Hepatocyte (in vitro differentiated cells): ENCODE measurements at regions not wholly inside any gene's neighbourhood (a gene's known extent, or its start where the extent isn't known, plus 50 kb on each side); places are given as distances from the start of the nearest gene placed in this dataset.

ENCODE experiments used
- DNase-seq: peaks from one replicate; pipeline ENCODE4 v3.0.0-alpha.2; 2016; ENCODE audit warnings: low spot score
- H2AFZ ChIP-seq: fragments of 200-600 bp; sonication (generic); 2 replicates; pipeline ENCODE4 v1.6.0; 2016; ENCODE audit warnings: antibody characterized with exemption, mild to moderate bottlenecking
- H3K27ac ChIP-seq: fragments of 200-600 bp; sonication (generic); 2 replicates; pipeline ENCODE4 v1.5.1; 2016; ENCODE audit warnings: mild to moderate bottlenecking
- H3K27me3 ChIP-seq: fragments of 200-600 bp; sonication (generic); 2 replicates; pipeline ENCODE4 v1.6.1; 2016
- H3K36me3 ChIP-seq: fragments of 200-600 bp; sonication (generic); replicated peaks from 2 replicates; pipeline ENCODE4 v1.5.1; 2016; ENCODE audit warnings: low read depth; ENCODE audit not compliant: insufficient read depth
- H3K4me1 ChIP-seq: fragments of 200-600 bp; sonication (generic); 2 replicates; pipeline ENCODE4 v1.5.1; 2016; ENCODE audit warnings: mild to moderate bottlenecking, moderate library complexity; ENCODE audit not compliant: insufficient read depth
- H3K4me2 ChIP-seq: fragments of 200-600 bp; sonication (generic); 2 replicates; pipeline ENCODE4 v1.6.0; 2016
- H3K4me3 ChIP-seq: fragments of 200-600 bp; sonication (generic); 2 replicates; pipeline ENCODE4 v1.5.1; 2016; ENCODE audit warnings: mild to moderate bottlenecking
- H3K79me2 ChIP-seq: fragments of 200-600 bp; sonication (generic); 2 replicates; pipeline ENCODE4 v1.6.0; 2017; ENCODE audit warnings: mild to moderate bottlenecking
- H3K9me2 ChIP-seq: fragments of 200-600 bp; sonication (generic); replicated peaks from 2 replicates; pipeline ENCODE4 v1.6.0; 2017; ENCODE audit warnings: mild to moderate bottlenecking; ENCODE audit not compliant: insufficient read depth
- H3K9me3 ChIP-seq: fragments of 200-600 bp; sonication (generic); 2 replicates; pipeline ENCODE4 v1.5.1; 2016; ENCODE audit warnings: low read depth, mild to moderate bottlenecking
- H4K20me1 ChIP-seq: fragments of 200-600 bp; sonication (generic); 2 replicates; pipeline ENCODE4 v1.6.0; 2016; ENCODE audit warnings: mild to moderate bottlenecking; ENCODE audit not compliant: insufficient read depth, poor library complexity, severe bottlenecking
- EZH2 ChIP-seq: fragments of 200-600 bp; sonication (generic); IDR thresholded peaks from 2 replicates; pipeline ENCODE4 v1.6.1; 2016; ENCODE audit warnings: antibody characterized with exemption, mild to moderate bottlenecking, borderline replicate concordance
- EZH2phosphoT487 ChIP-seq: fragments of 200-600 bp; sonication (generic); IDR thresholded peaks from one replicate; pipeline ENCODE4 v1.6.1; 2018; ENCODE audit warnings: antibody characterized with exemption, mild to moderate bottlenecking, low read depth, moderate library complexity; ENCODE audit not compliant: unreplicated experiment, severe bottlenecking
- WGBS: methylation state at CpG from one replicate; pipeline ENCODE4 v1.1.6; 2016; ENCODE audit warnings: low lambda C conversion rate; ENCODE audit errors: missing lambda C conversion rate; 5-methylcytosine and 5-hydroxymethylcytosine counted together
- TF ChIP-seq, protein P1 (sequence below): fragments of 200-600 bp; sonication (generic); IDR thresholded peaks from 2 replicates; pipeline ENCODE4 v1.5.1; 2016; ENCODE audit warnings: antibody characterized with exemption, mild to moderate bottlenecking; ENCODE audit not compliant: poor library complexity

DNA sequence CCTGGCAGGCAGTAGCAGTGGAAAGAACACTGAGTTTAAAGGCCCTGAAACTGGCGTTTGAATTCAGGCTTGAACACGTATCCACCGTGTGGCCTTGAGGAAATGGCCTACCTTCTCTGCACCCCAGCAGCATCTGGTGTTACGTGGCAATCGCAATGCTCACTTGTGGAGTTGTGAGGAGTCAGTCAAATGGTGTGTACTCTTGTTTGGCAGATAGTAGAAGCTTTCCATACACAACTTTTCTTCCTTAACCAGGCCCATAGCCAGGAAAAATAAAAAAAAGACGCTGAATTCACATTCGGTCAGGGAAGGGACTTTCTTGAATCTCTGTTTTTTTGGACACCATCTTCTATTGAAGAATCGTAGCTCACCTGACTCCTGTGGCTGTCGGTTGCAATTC is 1101.5 kb upstream of the KLHL29 start:
- TF ChIP-seq EZH2phosphoT487: no peak
- TF ChIP-seq, protein P1, sequence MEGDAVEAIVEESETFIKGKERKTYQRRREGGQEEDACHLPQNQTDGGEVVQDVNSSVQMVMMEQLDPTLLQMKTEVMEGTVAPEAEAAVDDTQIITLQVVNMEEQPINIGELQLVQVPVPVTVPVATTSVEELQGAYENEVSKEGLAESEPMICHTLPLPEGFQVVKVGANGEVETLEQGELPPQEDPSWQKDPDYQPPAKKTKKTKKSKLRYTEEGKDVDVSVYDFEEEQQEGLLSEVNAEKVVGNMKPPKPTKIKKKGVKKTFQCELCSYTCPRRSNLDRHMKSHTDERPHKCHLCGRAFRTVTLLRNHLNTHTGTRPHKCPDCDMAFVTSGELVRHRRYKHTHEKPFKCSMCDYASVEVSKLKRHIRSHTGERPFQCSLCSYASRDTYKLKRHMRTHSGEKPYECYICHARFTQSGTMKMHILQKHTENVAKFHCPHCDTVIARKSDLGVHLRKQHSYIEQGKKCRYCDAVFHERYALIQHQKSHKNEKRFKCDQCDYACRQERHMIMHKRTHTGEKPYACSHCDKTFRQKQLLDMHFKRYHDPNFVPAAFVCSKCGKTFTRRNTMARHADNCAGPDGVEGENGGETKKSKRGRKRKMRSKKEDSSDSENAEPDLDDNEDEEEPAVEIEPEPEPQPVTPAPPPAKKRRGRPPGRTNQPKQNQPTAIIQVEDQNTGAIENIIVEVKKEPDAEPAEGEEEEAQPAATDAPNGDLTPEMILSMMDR: no peak
- no peak for TF ChIP-seq EZH2
- Histone ChIP-seq H3K79me2 (no peaks in the 10 kb centered on the region), H3K9me3 (no peaks in the 10 kb centered on the region), H4K20me1 (no peaks in the 10 kb centered on the region), H2AFZ (no peak overlapping the region), H3K27me3 (no peaks in the 10 kb centered on the region), H3K27ac (no peak overlapping the region), H3K4me2 (no peak overlapping the region), H3K4me1 (no peaks in the 10 kb centered on the region), H3K9me2 (no peaks in the 10 kb centered on the region), H3K4me3 (no peak overlapping the region), H3K36me3 (no peaks in the 10 kb centered on the region)
- WGBS: 93% methylated on average over 9 of the region's 9 CpGs
- DNase-seq: no peak

- no peaks in the 10 kb centered on the region for H4K20me1 ChIP-seq
- WGBS: 83% methylated on average over 1 of the region's 1 CpG
- TF ChIP-seq, protein P1: no peak
- TF ChIP-seq EZH2 (no peak), EZH2phosphoT487 (no peak)
- H3K9me2 ChIP-seq: no peaks in the 10 kb centered on the region
- DNase-seq: no peak
- H3K36me3 ChIP-seq: no peaks in the 10 kb centered on the region
- H3K27ac ChIP-seq: no peak overlapping the region
- no peaks in the 10 kb centered on the region for H3K4me1 ChIP-seq
- H3K27me3 ChIP-seq: no peaks in the 10 kb centered on the region
- H3K9me3 ChIP-seq: no peaks in the 10 kb centered on the region
- no peaks in the 10 kb centered on the region for H3K79me2 ChIP-seq
- H2AFZ ChIP-seq: no peak overlapping the region
- H3K4me2 ChIP-seq: no peak overlapping the region
- no peak overlapping the region for H3K4me3 ChIP-seq
Observed at GRCh38 chr2:22290302-22290701, 1094.7 kb upstream of the KLHL29 start.

DNA sequence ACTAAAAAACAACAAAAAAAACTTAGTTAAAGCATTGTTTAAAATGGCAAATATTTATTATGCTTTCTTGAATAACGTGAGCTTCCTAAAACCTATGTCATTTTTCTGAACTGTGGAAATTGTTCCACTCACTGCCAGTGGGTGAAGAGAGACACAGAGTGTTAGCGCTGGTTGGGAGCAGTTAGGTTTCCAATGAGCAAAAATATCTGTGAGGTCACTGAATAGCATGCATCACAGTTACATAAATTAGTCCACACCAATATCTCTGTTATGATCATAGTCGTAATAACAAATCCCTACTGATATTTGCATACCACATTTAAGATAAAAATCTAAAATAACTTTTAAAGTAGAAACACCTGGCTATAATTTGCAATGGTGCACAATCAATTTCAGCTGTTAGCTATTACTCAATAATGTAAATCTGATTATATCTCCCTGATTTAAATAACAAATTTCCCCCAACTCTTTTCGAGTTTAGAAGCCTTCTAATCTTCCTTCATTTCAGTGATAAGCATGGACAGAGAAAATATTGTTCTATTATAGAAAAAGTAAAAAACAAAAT is 1094.0 kb upstream of the KLHL29 start:
- Histone ChIP-seq H3K9me3 (no peaks in the 10 kb centered on the region), H3K27me3 (no peaks in the 10 kb centered on the region), H2AFZ (no peak overlapping the region), H3K4me2 (no peak overlapping the region), H3K9me2 (no peaks in the 10 kb centered on the region), H4K20me1 (no peaks in the 10 kb centered on the region), H3K36me3 (no peaks in the 10 kb centered on the region), H3K4me1 (no peaks in the 10 kb centered on the region), H3K27ac (no peak overlapping the region), H3K4me3 (no peak overlapping the region), H3K79me2 (no peaks in the 10 kb centered on the region)
- WGBS: 75% methylated on average over 4 of the region's 4 CpGs
- no peak for DNase-seq
- no peak for TF ChIP-seq EZH2
- TF ChIP-seq, protein P1: no peak
- no peak for TF ChIP-seq EZH2phosphoT487

GRCh38 chr2:22301228-22301627 is 1083.8 kb upstream of the KLHL29 start:
- no peaks in the 10 kb centered on the region for H3K4me1 ChIP-seq
- WGBS: 86% methylated on average over 6 of the region's 6 CpGs
- H2AFZ ChIP-seq: no peak overlapping the region
- H3K4me2 ChIP-seq: no peak overlapping the region
- TF ChIP-seq, protein P1: no peak
- TF ChIP-seq EZH2phosphoT487 (no peak), EZH2 (no peak)
- no peak overlapping the region for H3K27ac ChIP-seq
- no peaks in the 10 kb centered on the region for H3K27me3 ChIP-seq
- DNase-seq: no peak
- no peaks in the 10 kb centered on the region for H4K20me1 ChIP-seq
- H3K79me2 ChIP-seq: no peaks in the 10 kb centered on the region
- no peaks in the 10 kb centered on the region for H3K36me3 ChIP-seq
- H3K9me3 ChIP-seq: peaks cover 6% of the 10 kb centered on the region
- H3K4me3 ChIP-seq: no peak overlapping the region
- H3K9me2 ChIP-seq: no peaks in the 10 kb centered on the region
